H9 (cell line): ENCODE measurements at regions not wholly inside any gene's neighbourhood (a gene's known extent, or its start where the extent isn't known, plus 50 kb on each side); places are given as distances from the start of the nearest gene placed in this dataset.

ENCODE experiments used
- DNase-seq: peaks from one replicate; pipeline ENCODE4 v3.0.0-alpha.2; 2017
- H2AFZ ChIP-seq: one replicate; pipeline ENCODE4 v1.6.1; 2013; ENCODE audit warnings: mild to moderate bottlenecking, low read length, control low read depth, moderate library complexity
- H2AK5ac ChIP-seq: 2 replicates; pipeline ENCODE4 v1.6.1; 2013; ENCODE audit warnings: low read length, control low read depth, mixed read lengths; ENCODE audit not compliant: insufficient read length
- H2BK120ac ChIP-seq: one replicate; pipeline ENCODE4 v1.6.1; 2013; ENCODE audit warnings: low read depth, mild to moderate bottlenecking, low read length, control low read depth, inconsistent platforms; ENCODE audit not compliant: poor library complexity, severe bottlenecking
- H2BK12ac ChIP-seq: 2 replicates; pipeline ENCODE4 v1.6.1; 2013; ENCODE audit warnings: low read length, control low read depth, mixed read lengths, low read depth; ENCODE audit not compliant: insufficient read length
- H2BK15ac ChIP-seq: 2 replicates; pipeline ENCODE4 v1.6.1; 2013; ENCODE audit warnings: low read depth, low read length, control low read depth
- H2BK20ac ChIP-seq: one replicate; pipeline ENCODE4 v1.6.1; 2013; ENCODE audit warnings: low read depth, mild to moderate bottlenecking, low read length, control low read depth, inconsistent platforms; ENCODE audit not compliant: poor library complexity, severe bottlenecking
- H2BK5ac ChIP-seq: 2 replicates; pipeline ENCODE4 v1.6.1; 2013; ENCODE audit warnings: low read length, control low read depth, mixed read lengths; ENCODE audit not compliant: insufficient read length
- H3K14ac ChIP-seq: 2 replicates; pipeline ENCODE4 v1.6.1; 2013; ENCODE audit warnings: low read length, control low read depth; ENCODE audit not compliant: insufficient read depth
- H3K18ac ChIP-seq: 2 replicates; pipeline ENCODE4 v1.6.1; 2013; ENCODE audit warnings: low read depth, mild to moderate bottlenecking, mixed read lengths, low read length, control low read depth; ENCODE audit not compliant: insufficient read length
- H3K23ac ChIP-seq: 2 replicates; pipeline ENCODE4 v1.6.1; 2013; ENCODE audit warnings: low read length, control low read depth, mixed read lengths, low read depth; ENCODE audit not compliant: insufficient read length
- H3K23me2 ChIP-seq: 2 replicates; pipeline ENCODE4 v1.6.1; 2013; ENCODE audit warnings: low read depth, mild to moderate bottlenecking, mixed read lengths, low read length, control low read depth; ENCODE audit not compliant: insufficient read length, poor library complexity, severe bottlenecking
- H3K27ac ChIP-seq: 2 replicates; pipeline ENCODE4 v1.5.1; 2013; ENCODE audit warnings: low read length, control low read depth, mixed read lengths, low read depth; ENCODE audit not compliant: insufficient read length
- H3K27me3 ChIP-seq: 2 replicates; pipeline ENCODE4 v1.6.1; 2013; ENCODE audit warnings: low read length, control low read depth, inconsistent platforms; ENCODE audit not compliant: insufficient read depth
- H3K4ac ChIP-seq: 2 replicates; pipeline ENCODE4 v1.6.1; 2013; ENCODE audit warnings: low read depth, mild to moderate bottlenecking, control low read depth, inconsistent platforms, low read length, moderate library complexity
- H3K4me1 ChIP-seq: 2 replicates; pipeline ENCODE4 v1.6.1; 2013; ENCODE audit warnings: low read length, control low read depth, inconsistent platforms; ENCODE audit not compliant: insufficient read depth
- H3K4me2 ChIP-seq: 2 replicates; pipeline ENCODE4 v1.6.1; 2013; ENCODE audit warnings: low read length, control low read depth, mixed read lengths; ENCODE audit not compliant: insufficient read length, insufficient read depth
- H3K56ac ChIP-seq: 2 replicates; pipeline ENCODE4 v1.6.1; 2013; ENCODE audit warnings: low read depth, mild to moderate bottlenecking, mixed read lengths, low read length, control low read depth; ENCODE audit not compliant: insufficient read length
- H3K79me1 ChIP-seq: 2 replicates; pipeline ENCODE4 v1.6.1; 2013; ENCODE audit warnings: low read depth, mild to moderate bottlenecking, moderate library complexity, low read length, control low read depth, inconsistent platforms; ENCODE audit not compliant: insufficient read depth, poor library complexity, severe bottlenecking
- H3K79me2 ChIP-seq: 2 replicates; pipeline ENCODE4 v1.6.1; 2013; ENCODE audit warnings: low read length, control low read depth, inconsistent platforms; ENCODE audit not compliant: insufficient read depth
- H3K9ac ChIP-seq: 2 replicates; pipeline ENCODE4 v1.6.1; 2013; ENCODE audit warnings: low read length, control low read depth, mixed read lengths; ENCODE audit not compliant: insufficient read length; ENCODE audit errors: extremely low read depth
- H3K9me3 ChIP-seq: one replicate; pipeline ENCODE4 v1.6.1; 2013; ENCODE audit warnings: low read depth, low read length, inconsistent platforms; ENCODE audit not compliant: control insufficient read depth
- H3T11ph ChIP-seq: one replicate; pipeline ENCODE4 v1.6.1; 2013; ENCODE audit warnings: mild to moderate bottlenecking, low read length, control low read depth, inconsistent platforms
- H4K20me1 ChIP-seq: one replicate; pipeline ENCODE4 v1.6.1; 2013; ENCODE audit not compliant: control insufficient read depth, insufficient read length, insufficient read depth
- H4K5ac ChIP-seq: 2 replicates; pipeline ENCODE4 v1.6.1; 2013; ENCODE audit warnings: low read depth, mild to moderate bottlenecking, mixed read lengths, low read length, control low read depth; ENCODE audit not compliant: insufficient read length
- H4K8ac ChIP-seq: replicated peaks from 2 replicates; pipeline ENCODE4 v1.6.1; 2013; ENCODE audit warnings: low read length, control low read depth, mixed read lengths, low read depth; ENCODE audit not compliant: insufficient read length
- H4K91ac ChIP-seq: 2 replicates; pipeline ENCODE4 v1.6.1; 2013; ENCODE audit warnings: low read depth, mild to moderate bottlenecking, moderate library complexity, mixed read lengths, low read length, control low read depth; ENCODE audit not compliant: insufficient read length
- H3K27ac Mint-ChIP-seq, 3 experiments: 2 replicates in 2 of 3; 3 replicates in 1 of 3; pipeline ENCODE4 v1.8.0; 2020 to 2021; ENCODE audit warnings: mixed read lengths in 3 of 3, mild to moderate bottlenecking in 1 of 3, moderate library complexity in 1 of 3
- H3K27me3 Mint-ChIP-seq: 2 replicates; pipeline ENCODE4 v1.8.0; 2021; ENCODE audit warnings: low read depth, mild to moderate bottlenecking, moderate library complexity, mixed read lengths
- H3K36me3 Mint-ChIP-seq, 3 experiments: 2 replicates in 2 of 3; 3 replicates in 1 of 3; pipeline ENCODE4 v1.8.0; 2020 to 2021; ENCODE audit warnings: low read depth in 3 of 3, mixed read lengths in 3 of 3; ENCODE audit not compliant: insufficient read depth in 1 of 3
- H3K4me1 Mint-ChIP-seq, 2 experiments: 2 replicates each; pipeline ENCODE4 v1.8.0; 2020; ENCODE audit warnings: mixed read lengths in 2 of 2
- H3K4me3 Mint-ChIP-seq, 2 experiments: 2 replicates in 1 of 2; 3 replicates in 1 of 2; pipeline ENCODE4 v1.8.0; 2020 to 2021; ENCODE audit warnings: mild to moderate bottlenecking in 2 of 2, mixed read lengths in 2 of 2, moderate library complexity in 1 of 2
- H3K9me3 Mint-ChIP-seq, 2 experiments: 2 replicates in 1 of 2; 3 replicates in 1 of 2; pipeline ENCODE4 v1.8.0; 2020; ENCODE audit warnings: mild to moderate bottlenecking in 2 of 2, mixed read lengths in 2 of 2, moderate library complexity in 1 of 2
- WGBS: extraction: QIAGEN DNeasy Blood & Tissue Kit; methylation state at CpG from one replicate; pipeline ENCODE4 v1.1.7; 2013; ENCODE audit warnings: missing lambda C conversion rate, low lambda C conversion rate, mixed read lengths; ENCODE audit not compliant: insufficient read length; ENCODE audit errors: extremely low coverage; 5-methylcytosine and 5-hydroxymethylcytosine counted together
- TF ChIP-seq, protein P1 (sequence below): fragments of 200-600 bp; sonication (generic); conservative IDR thresholded peaks from 3 replicates; pipeline ENCODE4 v1.8.0; 2021; ENCODE audit warnings: antibody characterized with exemption, mild to moderate bottlenecking

DNA sequence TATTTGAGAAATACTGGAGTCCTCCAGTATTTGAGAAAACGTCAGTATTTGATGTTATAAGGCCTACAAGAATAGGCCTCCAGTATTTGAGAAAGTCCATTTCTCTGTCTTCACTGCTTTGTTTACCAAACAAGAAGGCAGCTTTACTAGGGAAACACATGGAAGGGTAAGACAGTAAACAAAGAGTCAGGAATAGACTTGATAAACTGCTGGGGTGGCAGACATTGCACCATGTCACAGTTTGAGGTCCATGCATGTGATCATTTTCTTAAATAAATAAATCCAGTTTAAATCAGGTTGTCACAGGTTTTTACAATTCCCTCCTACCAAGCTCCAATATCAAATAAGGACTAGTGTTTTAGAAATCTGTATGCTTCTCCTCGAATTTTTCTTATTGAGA is 1431.0 kb upstream of the SPRY2 start:
- WGBS = no CpG with 5 or more reads among the region's 2 CpGs
- H3T11ph ChIP-seq = no peak overlapping the region
- H2AFZ ChIP-seq = no peak overlapping the region
- H3K4me1 Mint-ChIP-seq = peaks cover 13 to 19% of the 10 kb centered on the region in 2 experiments
- H3K4me2 ChIP-seq = no peak overlapping the region
- no peak overlapping the region for H2AK5ac ChIP-seq
- no peak overlapping the region for H4K91ac ChIP-seq
- no peak overlapping the region for H2BK5ac ChIP-seq
- no peak overlapping the region for H3K4me3 Mint-ChIP-seq
- no peak overlapping the region for H4K8ac ChIP-seq
- H3K14ac ChIP-seq = no peak overlapping the region
- H3K23me2 ChIP-seq = no peaks in the 10 kb centered on the region
- H3K79me2 ChIP-seq = no peaks in the 10 kb centered on the region
- no peaks in the 10 kb centered on the region for H3K27me3 Mint-ChIP-seq
- no peak overlapping the region for H2BK12ac ChIP-seq
- H3K36me3 Mint-ChIP-seq = no peaks in the 10 kb centered on the region
- no peaks in the 10 kb centered on the region for H3K27me3 ChIP-seq
- no peak overlapping the region for H3K56ac ChIP-seq
- H3K9ac ChIP-seq = no peak overlapping the region
- H3K4ac ChIP-seq = no peak overlapping the region
- H3K4me1 ChIP-seq = no peaks in the 10 kb centered on the region; the same call in 1 of the 2 replicates
- H3K79me1 ChIP-seq = no peaks in the 10 kb centered on the region
- no peak overlapping the region for H2BK20ac ChIP-seq
- H4K20me1 ChIP-seq = no peaks in the 10 kb centered on the region
- no peak overlapping the region for H3K18ac ChIP-seq
- no peak overlapping the region for H2BK120ac ChIP-seq
- no peak for DNase-seq
- H3K23ac ChIP-seq = no peak overlapping the region
- TF ChIP-seq, protein P1, sequence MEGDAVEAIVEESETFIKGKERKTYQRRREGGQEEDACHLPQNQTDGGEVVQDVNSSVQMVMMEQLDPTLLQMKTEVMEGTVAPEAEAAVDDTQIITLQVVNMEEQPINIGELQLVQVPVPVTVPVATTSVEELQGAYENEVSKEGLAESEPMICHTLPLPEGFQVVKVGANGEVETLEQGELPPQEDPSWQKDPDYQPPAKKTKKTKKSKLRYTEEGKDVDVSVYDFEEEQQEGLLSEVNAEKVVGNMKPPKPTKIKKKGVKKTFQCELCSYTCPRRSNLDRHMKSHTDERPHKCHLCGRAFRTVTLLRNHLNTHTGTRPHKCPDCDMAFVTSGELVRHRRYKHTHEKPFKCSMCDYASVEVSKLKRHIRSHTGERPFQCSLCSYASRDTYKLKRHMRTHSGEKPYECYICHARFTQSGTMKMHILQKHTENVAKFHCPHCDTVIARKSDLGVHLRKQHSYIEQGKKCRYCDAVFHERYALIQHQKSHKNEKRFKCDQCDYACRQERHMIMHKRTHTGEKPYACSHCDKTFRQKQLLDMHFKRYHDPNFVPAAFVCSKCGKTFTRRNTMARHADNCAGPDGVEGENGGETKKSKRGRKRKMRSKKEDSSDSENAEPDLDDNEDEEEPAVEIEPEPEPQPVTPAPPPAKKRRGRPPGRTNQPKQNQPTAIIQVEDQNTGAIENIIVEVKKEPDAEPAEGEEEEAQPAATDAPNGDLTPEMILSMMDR = no peak
- no peak overlapping the region for H4K5ac ChIP-seq
- H3K9me3 Mint-ChIP-seq = no peaks in the 10 kb centered on the region; a peak in 1 of 5 replicates
- no peaks in the 10 kb centered on the region for H3K9me3 ChIP-seq
- no peak overlapping the region for H2BK15ac ChIP-seq
- H3K27ac ChIP-seq = no peak overlapping the region
- no peak overlapping the region for H3K27ac Mint-ChIP-seq
